ENCODE measurements at regions not wholly inside any gene's neighbourhood (a gene's known extent, or its start where the extent isn't known, plus 50 kb on each side); places are given as distances from the start of the nearest gene placed in this dataset.

DNA sequence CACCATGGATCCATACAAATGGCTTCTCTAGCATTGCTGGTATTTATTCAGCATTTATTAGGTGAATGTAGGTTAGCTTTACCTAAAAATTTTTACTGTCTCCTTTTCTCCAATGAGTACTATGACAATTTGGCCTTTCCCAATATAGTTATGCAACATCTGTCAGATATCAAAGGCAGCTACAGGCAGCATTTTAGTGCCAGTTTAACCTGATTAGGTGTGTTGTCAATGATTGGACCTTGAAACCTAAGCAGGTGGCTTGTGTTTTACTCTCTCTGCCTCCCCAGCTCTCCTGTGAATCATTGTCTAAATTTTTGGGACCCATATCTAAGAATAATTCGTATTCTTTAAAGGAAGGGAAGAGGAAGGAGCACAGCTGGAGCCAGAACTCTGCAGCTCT lies 228.9 kb downstream of the KBTBD8 start:
- TF ChIP-seq, protein P1, sequence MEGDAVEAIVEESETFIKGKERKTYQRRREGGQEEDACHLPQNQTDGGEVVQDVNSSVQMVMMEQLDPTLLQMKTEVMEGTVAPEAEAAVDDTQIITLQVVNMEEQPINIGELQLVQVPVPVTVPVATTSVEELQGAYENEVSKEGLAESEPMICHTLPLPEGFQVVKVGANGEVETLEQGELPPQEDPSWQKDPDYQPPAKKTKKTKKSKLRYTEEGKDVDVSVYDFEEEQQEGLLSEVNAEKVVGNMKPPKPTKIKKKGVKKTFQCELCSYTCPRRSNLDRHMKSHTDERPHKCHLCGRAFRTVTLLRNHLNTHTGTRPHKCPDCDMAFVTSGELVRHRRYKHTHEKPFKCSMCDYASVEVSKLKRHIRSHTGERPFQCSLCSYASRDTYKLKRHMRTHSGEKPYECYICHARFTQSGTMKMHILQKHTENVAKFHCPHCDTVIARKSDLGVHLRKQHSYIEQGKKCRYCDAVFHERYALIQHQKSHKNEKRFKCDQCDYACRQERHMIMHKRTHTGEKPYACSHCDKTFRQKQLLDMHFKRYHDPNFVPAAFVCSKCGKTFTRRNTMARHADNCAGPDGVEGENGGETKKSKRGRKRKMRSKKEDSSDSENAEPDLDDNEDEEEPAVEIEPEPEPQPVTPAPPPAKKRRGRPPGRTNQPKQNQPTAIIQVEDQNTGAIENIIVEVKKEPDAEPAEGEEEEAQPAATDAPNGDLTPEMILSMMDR (IDR thresholded peaks at IDR 0.05), result no peak
- TF ChIP-seq POLR2A (IDR thresholded peaks at IDR 0.05) (no peak), POLR2AphosphoS5 (IDR thresholded peaks at IDR 0.05) (no peak)

All from breast epithelium (tissue), 3 donors.